GM23248 (cell line): ENCODE measurements at regions not wholly inside any gene's neighbourhood (a gene's known extent, or its start where the extent isn't known, plus 50 kb on each side); places are given as distances from the start of the nearest gene placed in this dataset.

ENCODE experiments used
- EZH2 ChIP-seq: fragments of 200-600 bp; sonication (generic); IDR thresholded peaks from 2 replicates; pipeline ENCODE4 v1.6.1; 2018; ENCODE audit warnings: antibody characterized with exemption, mild to moderate bottlenecking; ENCODE audit not compliant: insufficient read depth, poor library complexity, severe bottlenecking
- EZH2phosphoT487 ChIP-seq: fragments of 200-600 bp; sonication (generic); IDR thresholded peaks from 2 replicates; pipeline ENCODE4 v1.6.1; 2018; ENCODE audit warnings: antibody characterized with exemption, moderate library complexity, mild to moderate bottlenecking, low read depth; ENCODE audit not compliant: insufficient read depth

DNA sequence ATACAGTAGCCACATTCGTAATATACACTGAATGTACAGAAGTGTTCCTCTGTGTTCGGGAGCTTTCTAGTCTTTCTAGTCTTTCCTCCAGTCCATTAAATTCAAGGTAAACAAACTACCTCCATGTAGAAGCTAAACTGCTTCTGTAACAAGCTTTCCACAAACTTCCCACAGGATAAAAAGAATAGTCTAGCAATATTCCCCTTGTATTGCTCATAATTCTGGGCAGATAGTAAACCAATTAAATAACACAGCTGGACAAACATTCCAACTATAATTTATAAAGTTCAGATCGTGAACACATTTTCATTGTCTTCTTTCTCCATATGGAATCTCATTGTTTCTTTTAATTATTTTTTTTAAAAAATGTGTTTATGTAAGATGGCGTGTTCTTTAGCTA is 307.2 kb downstream of the AEBP2 start:
- TF ChIP-seq EZH2 (no peak), EZH2phosphoT487 (no peak)
